ENCODE measurements at regions not wholly inside any gene's neighbourhood (a gene's known extent, or its start where the extent isn't known, plus 50 kb on each side); places are given as distances from the start of the nearest gene placed in this dataset.

DNA sequence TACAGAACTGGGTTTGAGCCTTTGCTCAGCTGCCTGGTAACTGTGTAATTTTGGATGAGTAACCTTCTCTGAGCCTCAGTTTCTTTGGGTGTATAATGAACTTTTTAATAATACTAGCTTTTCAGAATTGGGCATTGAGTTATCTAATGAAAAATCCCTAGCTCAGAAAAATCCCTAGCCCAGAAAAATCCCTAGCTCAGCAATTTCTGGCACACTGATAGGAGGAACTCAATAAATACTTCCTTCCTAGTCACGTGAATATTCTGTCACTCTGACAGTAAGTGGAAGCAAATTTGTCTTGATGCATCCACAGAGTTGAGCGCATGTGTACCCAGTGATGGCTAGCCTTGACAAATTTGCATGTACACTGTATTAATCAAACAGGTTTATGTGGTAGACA lies 817.6 kb downstream of the XPNPEP1 start:
- intact Hi-C loops (cut with micrococcal nuclease): no loop called here
- ATAC-seq (ENCODE audit: low read depth): no peak

GRCh38 chr10:109104806-109105205 lies 818.5 kb downstream of the XPNPEP1 start:
- intact Hi-C loops (cut with micrococcal nuclease): no loop called here
- ATAC-seq (ENCODE audit: low read depth): no peak
- no peak for DNase-seq
- no peak overlapping the region for H3K4me3 Mint-ChIP-seq
- no peak overlapping the region for H3K27ac Mint-ChIP-seq
- H3K9me3 Mint-ChIP-seq: peaks cover under 1% of the 10 kb centered on the region
- no peaks in the 10 kb centered on the region for H3K4me1 Mint-ChIP-seq
- ChIA-PET CTCF (no interaction called here), POLR2A (no interaction called here)
- H3K27me3 Mint-ChIP-seq: no peaks in the 10 kb centered on the region
- TF ChIP-seq, protein P1, sequence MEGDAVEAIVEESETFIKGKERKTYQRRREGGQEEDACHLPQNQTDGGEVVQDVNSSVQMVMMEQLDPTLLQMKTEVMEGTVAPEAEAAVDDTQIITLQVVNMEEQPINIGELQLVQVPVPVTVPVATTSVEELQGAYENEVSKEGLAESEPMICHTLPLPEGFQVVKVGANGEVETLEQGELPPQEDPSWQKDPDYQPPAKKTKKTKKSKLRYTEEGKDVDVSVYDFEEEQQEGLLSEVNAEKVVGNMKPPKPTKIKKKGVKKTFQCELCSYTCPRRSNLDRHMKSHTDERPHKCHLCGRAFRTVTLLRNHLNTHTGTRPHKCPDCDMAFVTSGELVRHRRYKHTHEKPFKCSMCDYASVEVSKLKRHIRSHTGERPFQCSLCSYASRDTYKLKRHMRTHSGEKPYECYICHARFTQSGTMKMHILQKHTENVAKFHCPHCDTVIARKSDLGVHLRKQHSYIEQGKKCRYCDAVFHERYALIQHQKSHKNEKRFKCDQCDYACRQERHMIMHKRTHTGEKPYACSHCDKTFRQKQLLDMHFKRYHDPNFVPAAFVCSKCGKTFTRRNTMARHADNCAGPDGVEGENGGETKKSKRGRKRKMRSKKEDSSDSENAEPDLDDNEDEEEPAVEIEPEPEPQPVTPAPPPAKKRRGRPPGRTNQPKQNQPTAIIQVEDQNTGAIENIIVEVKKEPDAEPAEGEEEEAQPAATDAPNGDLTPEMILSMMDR (IDR thresholded peaks at IDR 0.05): no peak
- no peaks in the 10 kb centered on the region for H3K36me3 Mint-ChIP-seq (ENCODE audit: low read depth)

More for the DNA sequence above, 817.6 kb downstream of the XPNPEP1 start:
- H3K36me3 Mint-ChIP-seq (ENCODE audit: low read depth): no peaks in the 10 kb centered on the region
- ChIA-PET POLR2A (no interaction called here), CTCF (no interaction called here)
- H3K27ac Mint-ChIP-seq: no peak overlapping the region
- DNase-seq: no peak
- no peaks in the 10 kb centered on the region for H3K4me1 Mint-ChIP-seq
- H3K4me3 Mint-ChIP-seq: no peak overlapping the region
- H3K9me3 Mint-ChIP-seq: peaks cover 2% of the 10 kb centered on the region
- no peaks in the 10 kb centered on the region for H3K27me3 Mint-ChIP-seq
- TF ChIP-seq, protein P1 (IDR thresholded peaks at IDR 0.05): no peak

DNA sequence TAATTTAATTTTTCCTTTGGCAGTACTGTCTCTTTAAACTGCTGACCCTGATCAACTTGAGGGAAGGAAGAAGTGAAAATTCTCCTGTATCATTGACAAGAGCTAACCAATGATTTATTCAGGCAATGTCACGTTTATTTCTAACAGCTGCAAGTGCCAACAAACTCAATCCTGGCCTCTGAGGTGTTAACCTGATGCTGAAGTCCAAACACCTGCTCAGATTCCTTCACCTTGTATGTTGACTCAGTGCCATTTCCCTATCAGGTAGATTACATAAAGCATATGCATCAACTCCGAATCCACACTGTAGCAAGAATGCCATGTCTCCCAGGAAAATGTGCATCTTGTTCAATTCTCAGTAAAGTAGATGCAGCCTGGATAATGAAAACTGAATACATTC lies 820.0 kb downstream of the XPNPEP1 start:
- no peak overlapping the region for H3K27ac Mint-ChIP-seq
- no peaks in the 10 kb centered on the region for H3K4me1 Mint-ChIP-seq
- ChIA-PET POLR2A (no interaction called here), CTCF (no interaction called here)
- H3K36me3 Mint-ChIP-seq (ENCODE audit: low read depth): no peaks in the 10 kb centered on the region
- no peak for DNase-seq
- intact Hi-C loops (cut with micrococcal nuclease): no loop called here
- no peaks in the 10 kb centered on the region for H3K27me3 Mint-ChIP-seq
- TF ChIP-seq, protein P1 (IDR thresholded peaks at IDR 0.05): no peak
- H3K4me3 Mint-ChIP-seq: no peak overlapping the region
- H3K9me3 Mint-ChIP-seq: no peaks in the 10 kb centered on the region
- no peak for ATAC-seq (ENCODE audit: low read depth)

GRCh38 chr10:109089779-109090178 lies 833.5 kb downstream of the XPNPEP1 start:
- TF ChIP-seq, protein P1 (IDR thresholded peaks at IDR 0.05): no peak
- H3K27ac Mint-ChIP-seq: no peak overlapping the region
- intact Hi-C loops (cut with micrococcal nuclease): no loop called here
- no peaks in the 10 kb centered on the region for H3K27me3 Mint-ChIP-seq
- no peak for ATAC-seq (ENCODE audit: low read depth)
- H3K9me3 Mint-ChIP-seq: peaks cover 2% of the 10 kb centered on the region
- ChIA-PET CTCF (no interaction called here), POLR2A (no interaction called here)
- DNase-seq: no peak
- no peak overlapping the region for H3K4me3 Mint-ChIP-seq
- no peaks in the 10 kb centered on the region for H3K36me3 Mint-ChIP-seq (ENCODE audit: low read depth)
- no peaks in the 10 kb centered on the region for H3K4me1 Mint-ChIP-seq

GRCh38 chr10:109071539-109071938 lies 851.8 kb downstream of the XPNPEP1 start:
- Mint-ChIP-seq H3K36me3 (ENCODE audit: low read depth) (no peaks in the 10 kb centered on the region), H3K4me3 (no peak overlapping the region), H3K4me1 (no peaks in the 10 kb centered on the region), H3K27ac (no peak overlapping the region), H3K9me3 (no peaks in the 10 kb centered on the region), H3K27me3 (no peaks in the 10 kb centered on the region)
- ChIA-PET POLR2A (no interaction called here), CTCF (no interaction called here)
- ATAC-seq (ENCODE audit: low read depth) (no peak), DNase-seq (no peak)
- intact Hi-C loops (cut with micrococcal nuclease): no loop called here
- TF ChIP-seq, protein P1 (IDR thresholded peaks at IDR 0.05): no peak
